GM18907 (cell line): ENCODE measurements at regions not wholly inside any gene's neighbourhood (a gene's known extent, or its start where the extent isn't known, plus 50 kb on each side); places are given as distances from the start of the nearest gene placed in this dataset.

Experiments used
- ATAC-seq: cut with Tn5 transposase; IDR thresholded peaks from one replicate; pipeline ENCODE4 v1.9.1; 2021; ENCODE audit warnings: mild to moderate bottlenecking, moderate library complexity; ENCODE audit not compliant: unreplicated experiment

GRCh38 chr15:45921376-45921775, 286.5 kb downstream of the SQOR start:
- no peak for ATAC-seq

- ATAC-seq: no peak
These were observed 287.1 kb downstream of the SQOR start for GRCh38 chr15:45921978-45922377.

DNA sequence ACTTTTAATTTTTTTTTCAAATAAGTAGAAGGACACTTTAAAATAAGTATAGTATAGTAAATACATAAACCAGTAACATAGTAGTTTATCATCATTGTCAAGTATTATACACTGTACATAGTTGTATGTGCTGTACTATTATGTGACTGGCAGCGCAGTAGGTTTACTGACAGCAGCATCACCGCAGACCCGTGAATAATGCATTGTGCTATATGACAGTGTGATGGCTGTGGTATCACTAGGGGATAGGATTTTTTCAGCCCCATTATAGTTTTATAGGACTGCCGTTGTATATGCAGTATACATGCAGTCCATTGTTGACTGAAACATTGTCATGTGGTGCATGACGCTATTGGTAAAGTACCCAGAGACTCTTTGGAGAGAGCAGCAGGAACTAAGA, 306.5 kb downstream of the SQOR start:
- no peak for ATAC-seq

GRCh38 chr15:45943240-45943639, 308.4 kb downstream of the SQOR start:
- ATAC-seq: peak; percentile 90

DNA sequence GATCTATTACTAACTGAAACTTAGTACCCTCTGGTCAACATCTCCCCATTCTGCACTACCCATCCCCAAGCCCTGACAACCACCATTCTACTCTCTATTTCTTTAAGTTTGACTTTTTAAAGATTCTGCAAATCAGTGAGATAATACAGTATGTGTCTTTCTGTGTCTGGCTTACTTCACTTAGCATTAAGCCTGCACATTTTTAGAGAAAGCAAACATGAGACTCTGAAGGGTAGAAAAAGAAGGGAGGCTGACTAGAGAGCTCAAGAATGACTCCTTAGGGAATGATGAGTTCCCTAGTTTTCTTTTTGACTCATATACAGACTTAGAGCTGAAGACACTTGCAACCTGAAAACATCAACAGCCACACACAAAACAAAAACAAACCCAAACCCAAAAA, 311.3 kb downstream of the SQOR start:
- no peak for ATAC-seq

DNA sequence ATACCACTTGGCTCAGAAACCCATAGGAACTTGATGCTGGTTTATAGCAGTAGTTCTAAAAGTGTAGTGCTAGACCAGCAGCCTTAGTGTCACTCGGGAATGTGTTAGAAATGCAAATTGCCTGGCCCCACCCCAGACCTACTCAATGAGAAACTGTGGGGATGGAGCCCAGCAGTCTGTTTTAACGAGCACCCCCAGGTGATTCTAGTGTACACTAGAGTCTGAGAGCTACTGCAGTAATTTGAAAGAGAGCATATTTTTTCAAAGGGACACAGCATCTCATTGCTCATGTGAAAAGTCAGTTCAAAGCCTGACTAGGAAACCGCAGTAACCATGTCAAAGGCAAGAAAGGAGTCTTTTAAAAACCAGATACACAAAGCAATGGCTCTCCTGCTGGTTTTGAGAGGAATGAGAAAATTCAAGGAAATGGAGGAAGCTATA, 313.4 kb downstream of the SQOR start:
- no peak for ATAC-seq

DNA sequence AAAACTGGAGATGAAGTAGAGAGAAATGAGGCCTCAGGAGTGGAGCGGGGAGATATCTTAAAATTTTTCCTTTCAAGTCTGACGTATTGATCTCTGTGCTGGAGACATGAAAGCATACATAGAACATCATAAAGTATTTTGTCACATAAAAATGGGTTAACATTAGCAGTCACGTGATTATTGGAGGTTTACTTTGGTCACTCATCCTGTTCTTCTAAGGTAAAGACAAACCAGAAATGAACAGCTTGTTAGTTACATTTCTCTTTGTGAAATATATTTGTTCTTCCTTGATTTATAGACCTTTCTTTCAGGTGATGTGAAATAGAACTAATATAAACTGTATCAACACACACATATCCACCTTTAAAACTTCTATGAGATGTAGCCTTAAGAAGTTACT, 324.1 kb downstream of the SQOR start:
- no peak for ATAC-seq

DNA sequence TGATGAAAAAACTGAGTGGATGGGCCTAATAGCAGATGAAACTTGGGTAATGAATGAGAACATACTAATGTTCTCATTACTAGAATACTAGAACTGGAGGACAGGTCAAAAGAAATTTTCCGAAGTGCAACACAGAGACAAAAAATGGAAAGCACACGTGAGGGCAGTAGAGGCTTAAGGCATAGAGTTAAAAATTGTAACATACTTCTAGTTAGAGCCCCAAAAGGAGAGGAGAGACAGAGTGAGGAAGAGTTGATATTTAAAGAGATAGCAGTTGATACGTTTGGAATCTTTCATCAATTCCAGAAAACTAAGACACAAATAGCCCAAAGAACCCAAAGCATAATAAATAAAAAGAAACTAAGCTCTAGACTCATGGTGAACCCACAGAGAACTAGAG, 327.9 kb downstream of the SQOR start:
- no peak for ATAC-seq

DNA sequence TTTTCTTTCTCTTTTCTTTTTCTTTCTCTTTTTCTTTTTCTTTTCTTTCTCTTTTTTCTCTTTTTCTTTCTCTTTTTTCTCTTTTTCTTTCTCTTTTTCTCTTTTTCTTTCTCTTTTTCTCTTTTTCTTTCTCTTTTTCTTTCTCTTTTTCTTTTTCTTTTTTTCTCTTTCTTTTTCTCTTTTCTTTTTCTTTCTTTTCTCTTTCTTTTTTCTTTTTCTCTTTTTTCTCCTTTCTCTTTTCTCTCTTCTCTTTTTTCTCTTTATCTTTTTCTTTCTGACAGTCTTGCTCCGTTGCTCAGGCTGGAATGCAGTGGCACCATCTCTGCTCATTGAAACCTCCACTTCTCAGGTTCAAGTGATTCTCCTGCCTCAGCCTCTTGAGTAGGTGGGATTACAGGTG, 335.7 kb downstream of the SQOR start:
- ATAC-seq: no peak

GRCh38 chr15:45980366-45980765, 345.5 kb downstream of the SQOR start:
- ATAC-seq: no peak

- no peak for ATAC-seq
These were observed 346.8 kb downstream of the SQOR start for GRCh38 chr15:45981625-45982024.

- ATAC-seq: no peak
These were observed 357.0 kb downstream of the SQOR start for GRCh38 chr15:45991863-45992262.

GRCh38 chr15:45993072-45993471, 358.2 kb downstream of the SQOR start:
- ATAC-seq: no peak

DNA sequence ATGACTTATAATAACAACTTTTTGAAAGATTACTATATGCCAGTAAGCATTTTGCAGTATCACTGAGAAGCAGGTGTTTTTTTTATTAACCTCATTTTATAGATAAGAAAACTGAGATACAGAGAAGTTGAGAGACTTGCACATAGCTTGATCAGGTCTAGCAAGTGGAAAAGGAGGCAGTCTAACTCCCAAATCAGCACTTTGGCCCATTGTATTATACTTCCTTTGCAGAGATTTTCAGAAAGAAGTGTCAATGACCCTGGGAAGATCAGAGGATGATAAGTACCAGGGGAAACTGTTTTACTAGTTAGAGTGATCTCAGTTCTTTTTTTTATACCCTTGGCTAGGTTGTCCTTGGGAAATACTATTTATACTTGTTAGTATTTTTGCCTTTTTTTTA, 358.7 kb downstream of the SQOR start:
- ATAC-seq: no peak

GRCh38 chr15:45995800-45996199, 361.0 kb downstream of the SQOR start:
- no peak for ATAC-seq

DNA sequence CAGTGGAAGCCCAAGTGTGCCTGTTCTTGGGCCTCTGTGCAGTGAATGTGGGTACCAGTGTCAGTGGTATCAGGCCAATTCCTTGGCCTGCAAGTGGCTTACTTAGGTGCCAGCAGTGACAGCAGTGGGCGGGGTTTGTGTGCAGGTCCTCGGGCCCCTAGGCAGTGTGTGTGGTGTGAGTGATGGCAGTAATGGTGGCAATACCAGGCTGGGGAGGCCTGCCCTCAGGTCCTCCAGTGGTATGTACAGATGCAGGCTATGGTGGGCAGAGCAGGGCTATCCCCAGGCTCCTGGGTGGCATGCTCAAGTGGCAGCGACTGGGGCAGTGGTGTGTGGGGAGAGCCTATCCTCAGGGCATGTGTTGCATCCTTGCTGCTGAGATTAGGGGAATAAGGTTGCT, 379.7 kb downstream of the SQOR start:
- ATAC-seq: no peak

- no peak for ATAC-seq
These were observed 399.9 kb downstream of the SQOR start for GRCh38 chr15:46034755-46035154.

- no peak for ATAC-seq
These were observed 404.9 kb downstream of the SQOR start for GRCh38 chr15:46039703-46040102.

GRCh38 chr15:46041905-46042304, 407.1 kb downstream of the SQOR start:
- ATAC-seq: no peak

DNA sequence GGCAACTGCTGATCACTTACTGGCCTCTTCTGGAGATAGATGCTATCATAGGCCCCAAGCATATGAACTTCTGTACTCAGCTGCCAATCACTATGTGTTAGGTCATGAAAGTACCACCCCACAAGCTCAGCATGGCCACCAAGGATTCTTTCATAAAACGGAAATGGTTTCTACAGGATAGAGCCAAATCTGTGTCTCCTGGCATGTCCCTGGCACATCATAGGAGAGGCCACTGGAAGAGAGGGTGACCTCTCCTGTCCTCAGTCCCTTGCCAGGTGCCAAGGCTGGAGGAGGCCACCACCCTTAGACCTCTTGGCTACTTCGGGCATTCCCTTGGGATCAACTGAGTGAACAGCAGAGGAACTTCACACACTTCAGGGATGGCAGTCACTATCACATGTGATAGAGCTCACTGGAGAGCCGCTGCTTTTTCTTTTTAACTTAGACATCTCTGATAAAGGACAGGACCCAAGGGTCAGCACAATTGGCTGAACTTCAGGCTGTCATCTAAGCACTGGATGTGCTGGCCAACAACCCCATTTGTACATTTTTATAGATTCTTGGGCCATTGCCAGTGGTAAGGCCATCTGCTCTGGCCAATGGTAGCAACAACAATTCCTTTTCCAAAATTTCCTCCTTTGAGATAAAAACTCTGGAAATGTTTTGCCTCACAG, 425.2 kb downstream of the SQOR start:
- no peak for ATAC-seq

DNA sequence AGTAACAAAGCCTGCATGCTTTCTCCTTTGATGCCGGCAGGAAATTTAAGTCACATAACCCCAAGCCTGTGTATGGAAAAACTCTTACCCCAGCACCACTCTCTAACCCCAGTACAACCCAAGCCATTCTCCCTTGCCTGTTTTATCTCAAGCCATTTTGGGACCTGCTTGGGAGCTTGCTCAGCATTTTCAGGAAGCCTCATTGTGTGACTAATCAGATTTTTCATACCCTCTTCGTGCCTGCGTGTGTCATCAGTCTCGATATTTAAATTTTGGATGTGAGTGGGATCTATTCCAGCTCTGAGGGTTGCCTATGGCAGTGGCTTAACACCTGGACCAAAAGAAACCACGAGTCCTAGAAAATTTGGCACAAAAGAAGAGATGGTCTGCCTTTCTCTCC, 426.2 kb downstream of the SQOR start:
- ATAC-seq: no peak

DNA sequence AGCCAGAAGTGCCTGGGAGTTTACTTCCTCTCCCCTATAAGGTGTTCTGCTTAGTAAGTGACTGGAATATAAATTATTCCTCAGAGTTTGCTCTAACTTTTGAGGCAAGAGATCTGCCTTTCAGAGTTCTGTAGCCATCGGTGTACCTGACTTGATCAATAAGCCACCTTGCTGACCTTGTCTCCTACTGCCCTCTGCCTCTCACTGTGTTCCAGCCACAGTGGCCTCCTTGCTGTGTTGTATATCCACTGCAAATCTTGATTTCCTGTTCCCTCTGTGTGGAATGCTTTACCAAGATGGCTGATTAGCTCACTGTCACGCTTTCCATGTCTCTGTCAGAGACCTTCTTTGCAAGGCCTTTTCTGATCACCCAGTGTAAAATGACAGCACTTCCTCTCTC, 442.4 kb downstream of the SQOR start:
- no peak for ATAC-seq

DNA sequence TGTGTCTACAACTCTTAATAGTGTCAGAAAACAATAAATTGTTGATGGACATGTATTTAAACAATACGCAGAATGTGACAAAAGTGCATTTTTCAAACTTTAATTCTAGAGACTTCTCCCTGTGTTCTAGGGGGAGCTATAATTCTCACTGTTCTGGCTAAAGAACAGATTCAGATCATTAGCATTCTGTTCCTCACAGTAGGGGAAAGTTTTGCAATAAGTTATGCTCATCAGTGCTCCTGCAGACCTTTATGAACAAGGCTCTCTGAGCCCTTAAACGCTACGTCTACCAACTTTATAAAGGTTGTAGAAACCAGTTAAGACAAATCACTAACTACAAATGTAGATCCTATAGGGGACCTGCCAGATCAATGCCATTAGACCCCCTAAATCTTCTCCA, 444.2 kb downstream of the SQOR start:
- ATAC-seq: no peak
